ENCODE measurements at regions not wholly inside any gene's neighbourhood (a gene's known extent, or its start where the extent isn't known, plus 50 kb on each side); places are given as distances from the start of the nearest gene placed in this dataset.

DNA sequence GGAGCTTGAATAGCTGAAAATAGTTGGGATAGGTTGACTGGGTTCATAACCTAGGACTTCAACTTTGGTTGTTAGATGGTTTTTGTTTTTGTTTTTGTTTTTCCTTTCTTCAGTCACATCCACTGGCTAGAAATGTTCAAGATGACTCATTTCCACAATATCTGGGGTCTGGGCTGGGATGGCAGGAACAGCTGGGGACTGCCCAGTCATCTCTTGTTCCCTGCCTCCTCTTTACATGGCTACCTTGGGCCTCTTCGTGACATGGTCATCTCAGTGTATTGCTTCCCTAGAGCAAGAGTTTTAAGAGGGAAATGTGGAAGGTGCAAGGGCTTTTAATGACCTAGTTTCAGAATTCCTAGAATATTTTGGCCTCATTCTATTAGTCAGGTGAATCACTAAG is 915.8 kb downstream of the XPNPEP1 start:
- no peak overlapping the region for H3K56ac ChIP-seq (replicated peaks; ENCODE audit: insufficient read length, low read depth, low read length)

More for the DNA sequence above, 915.8 kb downstream of the XPNPEP1 start:
- H3K9ac ChIP-seq (replicated peaks in 1 of 4; ENCODE audit: extremely low read depth in 1 of 4, low read depth in 3 of 4, low read length in 3 of 4), result no peak overlapping the region
- no peak overlapping the region for H2BK20ac ChIP-seq (ENCODE audit: low read length)
- no peaks in the 10 kb centered on the region for H3K4me1 ChIP-seq (replicated peaks in 1 of 4; ENCODE audit: control insufficient read depth in 3 of 4, insufficient read depth in 4 of 4, low read length in 3 of 4)
- H3K14ac ChIP-seq (ENCODE audit: insufficient read length), result no peak overlapping the region
- TF ChIP-seq TAF7 (optimal IDR thresholded peaks at IDR 0.05; ENCODE audit: borderline replicate concordance, low read depth, low read length) (no peak), ASH2L (IDR thresholded peaks at IDR 0.05; ENCODE audit: low read length) (no peak), SAP30 (IDR thresholded peaks at IDR 0.05; ENCODE audit: insufficient read depth, insufficient replicate concordance, low read length) (no peak), BACH1 (IDR thresholded peaks at IDR 0.05; ENCODE audit: low read length) (no peak), EP300 (IDR thresholded peaks at IDR 0.05; ENCODE audit: borderline replicate concordance in 1 of 2, low read depth in 2 of 2, low read length in 2 of 2) (no peak), CTBP2 (IDR thresholded peaks at IDR 0.05; ENCODE audit: borderline replicate concordance, insufficient read depth, insufficient read length, low read length) (no peak), TAF1 (IDR thresholded peaks at IDR 0.05; ENCODE audit: low read depth, low read length) (no peak), RNF2 (IDR thresholded peaks at IDR 0.05; ENCODE audit: borderline replicate concordance, low read depth, low read length, missing control alignments, poor library complexity, severe bottlenecking) (no peak), JUN (IDR thresholded peaks at IDR 0.05; ENCODE audit: low read depth, low read length) (no peak), CHD1 (IDR thresholded peaks at IDR 0.05; ENCODE audit: low read depth, low read length) (no peak), SP4 (IDR thresholded peaks at IDR 0.05; ENCODE audit: low read length) (no peak), SIX5 (IDR thresholded peaks at IDR 0.05; ENCODE audit: low read depth, low read length) (no peak)
- TF ChIP-seq, protein P1, sequence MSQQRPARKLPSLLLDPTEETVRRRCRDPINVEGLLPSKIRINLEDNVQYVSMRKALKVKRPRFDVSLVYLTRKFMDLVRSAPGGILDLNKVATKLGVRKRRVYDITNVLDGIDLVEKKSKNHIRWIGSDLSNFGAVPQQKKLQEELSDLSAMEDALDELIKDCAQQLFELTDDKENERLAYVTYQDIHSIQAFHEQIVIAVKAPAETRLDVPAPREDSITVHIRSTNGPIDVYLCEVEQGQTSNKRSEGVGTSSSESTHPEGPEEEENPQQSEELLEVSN (IDR thresholded peaks at IDR 0.05), result no peak
- no peak overlapping the region for H2BK15ac ChIP-seq (ENCODE audit: low read length)
- H4K91ac ChIP-seq (replicated peaks; ENCODE audit: insufficient read length, low read length), result no peak overlapping the region
- no peak overlapping the region for H2AK5ac ChIP-seq (ENCODE audit: low read depth, low read length)
- H3K23me2 ChIP-seq (ENCODE audit: low read depth, low read length), result no peaks in the 10 kb centered on the region
- H3K9me3 ChIP-seq (ENCODE audit: insufficient read depth in 2 of 2, low read depth in 1 of 2, low read length in 1 of 2), result no peaks in the 10 kb centered on the region
- ChIA-PET POLR2A (ENCODE audit: partially characterized antibody) (no interaction called here), CTCF (ENCODE audit: partially characterized antibody) (no interaction called here)
- no peak overlapping the region for H2BK120ac ChIP-seq (replicated peaks; ENCODE audit: low read depth, low read length)
- H2BK12ac ChIP-seq (ENCODE audit: low read depth, low read length), result no peak overlapping the region
- H4K8ac ChIP-seq (ENCODE audit: extremely low read depth, insufficient read depth, low read length), result no peak overlapping the region
- FAIRE-seq (no peak), DNase-seq (ENCODE audit: low read depth in 1 of 2, low spot score in 2 of 2) (no peak)
- H3K4me3 ChIP-seq (ENCODE audit: extremely low read depth in 1 of 4, insufficient read depth in 2 of 4, low read depth in 3 of 4, low read length in 4 of 4), result no peak overlapping the region
- no peaks in the 10 kb centered on the region for H3K27me3 ChIP-seq (replicated peaks in 1 of 4; ENCODE audit: control insufficient read depth in 3 of 4, extremely low read depth in 1 of 4, insufficient read depth in 3 of 4, low read length in 3 of 4)
- H4K20me1 ChIP-seq (replicated peaks in 1 of 2; ENCODE audit: control insufficient read depth in 1 of 2, insufficient read depth in 2 of 2, low read length in 2 of 2), result no peaks in the 10 kb centered on the region
- H3K4me2 ChIP-seq (ENCODE audit: insufficient read depth in 1 of 2, low read depth in 2 of 2, low read length in 2 of 2), result no peak overlapping the region
- no peak overlapping the region for H2BK5ac ChIP-seq (ENCODE audit: low read depth, low read length)
- H3K27ac ChIP-seq (ENCODE audit: low read depth, low read length), result no peak overlapping the region
- no peak overlapping the region for H3K23ac ChIP-seq (ENCODE audit: insufficient read length)
- H3K79me1 ChIP-seq (ENCODE audit: low read depth, low read length), result no peaks in the 10 kb centered on the region
- no peak overlapping the region for H3K4ac ChIP-seq (replicated peaks; ENCODE audit: insufficient read length, low read depth, low read length)
- WGBS, 2 experiments (ENCODE audit: extremely low coverage in 1 of 2, insufficient coverage in 1 of 2, insufficient read length in 1 of 2, insufficient replicate concordance in 2 of 2, low coverage in 1 of 2, low lambda C conversion rate in 2 of 2, missing lambda C conversion rate in 1 of 2), result 94% methylated on average over 1 of the region's 1 CpG; no CpG with 5 or more reads in 1 of the 2 experiments
- no peak overlapping the region for H4K5ac ChIP-seq (ENCODE audit: insufficient read length, low read depth, low read length)
- no peaks in the 10 kb centered on the region for H3K79me2 ChIP-seq (ENCODE audit: control insufficient read depth in 1 of 2, insufficient read depth in 2 of 2, low read length in 2 of 2)
- no peak overlapping the region for H2AFZ ChIP-seq (ENCODE audit: low read length)
- H3K36me3 ChIP-seq (ENCODE audit: control insufficient read depth in 2 of 4, insufficient read depth in 4 of 4, low read length in 3 of 4), result no peaks in the 10 kb centered on the region
- no peak overlapping the region for H3K18ac ChIP-seq (ENCODE audit: extremely low read depth, low read length)
